Suprapubic skin (tissue), 4 donors: ENCODE measurements at regions not wholly inside any gene's neighbourhood (a gene's known extent, or its start where the extent isn't known, plus 50 kb on each side); places are given as distances from the start of the nearest gene placed in this dataset.

Experiments used
- EP300 ChIP-seq: sonication (generic); formaldehyde crosslinking; IDR thresholded peaks from one replicate; pipeline ENCODE4 v1.6.1; 2017; ENCODE audit warnings: antibody characterized with exemption
- POLR2A ChIP-seq, 2 donors: fragments of 450-650 bp; IDR thresholded peaks; one replicate each; pipeline ENCODE4 v1.6.1; 2017; ENCODE audit warnings: antibody characterized with exemption in 2 of 2, mild to moderate bottlenecking in 2 of 2, moderate library complexity in 2 of 2
- POLR2AphosphoS5 ChIP-seq, 3 donors: sonication (generic); formaldehyde crosslinking; IDR thresholded peaks; one replicate each; pipeline ENCODE4 v1.6.1; 2017; ENCODE audit warnings: antibody characterized with exemption in 3 of 3
- TF ChIP-seq, protein P1 (sequence below), 2 donors: fragments of 200-600 bp in 1 of 2; fragments of 450-650 bp in 1 of 2; sonication (generic) in 1 of 2; IDR thresholded peaks; one replicate each; pipeline ENCODE4 v1.5.1; 2016 to 2019; ENCODE audit warnings: antibody characterized with exemption in 2 of 2, mild to moderate bottlenecking in 1 of 2, moderate library complexity in 1 of 2

DNA sequence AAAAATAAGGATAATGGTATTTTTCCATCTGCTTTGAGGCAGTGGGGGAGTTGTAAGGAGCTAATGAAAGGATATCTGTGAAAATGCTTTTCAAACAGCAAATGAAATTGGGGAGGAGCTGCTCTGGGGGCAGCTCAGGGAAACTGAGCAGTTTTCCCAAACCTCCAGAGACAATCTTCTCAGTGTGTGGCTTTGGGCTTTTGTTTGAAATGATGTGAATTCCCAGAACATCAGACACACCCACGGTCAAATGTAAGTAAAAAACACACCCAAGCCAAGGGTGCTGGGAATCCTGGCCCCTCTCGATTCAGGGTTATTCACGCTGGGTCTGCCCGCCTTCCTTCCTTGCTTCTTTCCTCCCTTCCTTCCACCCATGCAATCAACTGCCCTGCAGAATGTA, 512.6 kb downstream of the BNC2 start:
- no peak for TF ChIP-seq POLR2A (IDR thresholded peaks at IDR 0.05)
- TF ChIP-seq, protein P1, sequence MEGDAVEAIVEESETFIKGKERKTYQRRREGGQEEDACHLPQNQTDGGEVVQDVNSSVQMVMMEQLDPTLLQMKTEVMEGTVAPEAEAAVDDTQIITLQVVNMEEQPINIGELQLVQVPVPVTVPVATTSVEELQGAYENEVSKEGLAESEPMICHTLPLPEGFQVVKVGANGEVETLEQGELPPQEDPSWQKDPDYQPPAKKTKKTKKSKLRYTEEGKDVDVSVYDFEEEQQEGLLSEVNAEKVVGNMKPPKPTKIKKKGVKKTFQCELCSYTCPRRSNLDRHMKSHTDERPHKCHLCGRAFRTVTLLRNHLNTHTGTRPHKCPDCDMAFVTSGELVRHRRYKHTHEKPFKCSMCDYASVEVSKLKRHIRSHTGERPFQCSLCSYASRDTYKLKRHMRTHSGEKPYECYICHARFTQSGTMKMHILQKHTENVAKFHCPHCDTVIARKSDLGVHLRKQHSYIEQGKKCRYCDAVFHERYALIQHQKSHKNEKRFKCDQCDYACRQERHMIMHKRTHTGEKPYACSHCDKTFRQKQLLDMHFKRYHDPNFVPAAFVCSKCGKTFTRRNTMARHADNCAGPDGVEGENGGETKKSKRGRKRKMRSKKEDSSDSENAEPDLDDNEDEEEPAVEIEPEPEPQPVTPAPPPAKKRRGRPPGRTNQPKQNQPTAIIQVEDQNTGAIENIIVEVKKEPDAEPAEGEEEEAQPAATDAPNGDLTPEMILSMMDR (IDR thresholded peaks at IDR 0.05), result no peak
- no peak for TF ChIP-seq EP300
- TF ChIP-seq POLR2AphosphoS5 (IDR thresholded peaks at IDR 0.05), result no peak
